SK-N-MC (cell line): ENCODE measurements at regions not wholly inside any gene's neighbourhood (a gene's known extent, or its start where the extent isn't known, plus 50 kb on each side); places are given as distances from the start of the nearest gene placed in this dataset.

Experiments
- DNase-seq: peaks from one replicate; pipeline ENCODE4 v3.0.0-alpha.2; 2011; ENCODE audit warnings: low read depth, low spot score
- H3K27ac ChIP-seq: fragments of 200-600 bp; sonication (generic); 2 replicates; pipeline ENCODE4 v1.5.1; 2016; ENCODE audit warnings: mixed run types
- H3K36me3 ChIP-seq: fragments of 200-600 bp; sonication (generic); 2 replicates; pipeline ENCODE4 v1.6.1; 2017; ENCODE audit warnings: antibody characterized with exemption, low read length, mixed read lengths; ENCODE audit not compliant: insufficient read depth
- H3K4me3 ChIP-seq: fragments of 200-600 bp; sonication (generic); 2 replicates; pipeline ENCODE4 v1.5.1; 2016
- H3K9ac ChIP-seq: fragments of 200-600 bp; sonication (generic); 2 replicates; pipeline ENCODE4 v1.8.0; 2017; ENCODE audit warnings: mixed run types, mixed read lengths; ENCODE audit not compliant: insufficient read length
- H3K9me3 ChIP-seq: fragments of 200-600 bp; sonication (generic); 2 replicates; pipeline ENCODE4 v1.6.1; 2017; ENCODE audit warnings: low read depth, mild to moderate bottlenecking, antibody characterized with exemption, low read length, moderate library complexity, mixed read lengths
- EZH2 ChIP-seq: fragments of 200-600 bp; sonication (generic); IDR thresholded peaks from one replicate; pipeline ENCODE4 v1.6.1; 2017; ENCODE audit warnings: antibody characterized with exemption
- FOXP2 ChIP-seq: optimal IDR thresholded peaks from 2 replicates; pipeline ENCODE3; 2011; ENCODE audit warnings: mild to moderate bottlenecking, moderate library complexity; ENCODE audit not compliant: insufficient read depth; ENCODE audit errors: extremely low read length, control extremely low read depth
- POLR2AphosphoS5 ChIP-seq: IDR thresholded peaks from 2 replicates; pipeline ENCODE4 v1.6.1; 2012; ENCODE audit warnings: mild to moderate bottlenecking, low read depth, low read length, borderline replicate concordance

DNA sequence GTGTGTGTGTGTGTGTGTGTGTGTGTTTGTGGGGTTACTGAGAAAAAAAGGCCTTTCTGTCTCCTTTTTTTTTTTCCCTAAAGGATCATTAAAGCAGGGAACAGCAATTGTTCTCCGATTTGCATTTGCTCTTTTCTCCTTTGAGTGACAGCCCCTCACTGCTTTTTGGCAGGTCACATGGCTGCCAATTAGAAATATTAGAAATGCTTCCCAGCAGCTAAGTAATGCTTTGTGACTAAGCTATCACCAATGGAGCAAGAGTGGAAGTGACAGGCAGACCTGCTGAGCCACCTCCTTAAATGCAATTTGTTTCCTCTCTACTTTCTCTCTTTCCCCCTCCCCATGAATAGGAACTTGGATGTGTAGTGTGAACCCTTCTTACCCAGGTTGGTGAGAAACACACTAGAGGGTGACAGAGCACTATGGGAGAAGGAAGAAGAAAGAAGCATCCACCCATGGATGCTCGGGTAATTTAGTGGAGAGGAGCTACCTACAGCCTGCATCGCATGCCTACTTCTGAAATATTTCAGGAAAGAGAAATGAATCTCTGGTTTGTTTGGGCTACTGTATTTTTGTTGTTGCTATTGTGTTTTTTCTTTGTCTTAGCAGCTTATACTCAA, 165.2 kb upstream of the PDZRN3 start:
- Histone ChIP-seq H3K27ac (no peak overlapping the region), H3K9me3 (no peaks in the 10 kb centered on the region), H3K9ac (no peak overlapping the region), H3K36me3 (no peaks in the 10 kb centered on the region), H3K4me3 (no peak overlapping the region)
- TF ChIP-seq FOXP2 (no peak), POLR2AphosphoS5 (no peak), EZH2 (no peak)
- no peak for DNase-seq

DNA sequence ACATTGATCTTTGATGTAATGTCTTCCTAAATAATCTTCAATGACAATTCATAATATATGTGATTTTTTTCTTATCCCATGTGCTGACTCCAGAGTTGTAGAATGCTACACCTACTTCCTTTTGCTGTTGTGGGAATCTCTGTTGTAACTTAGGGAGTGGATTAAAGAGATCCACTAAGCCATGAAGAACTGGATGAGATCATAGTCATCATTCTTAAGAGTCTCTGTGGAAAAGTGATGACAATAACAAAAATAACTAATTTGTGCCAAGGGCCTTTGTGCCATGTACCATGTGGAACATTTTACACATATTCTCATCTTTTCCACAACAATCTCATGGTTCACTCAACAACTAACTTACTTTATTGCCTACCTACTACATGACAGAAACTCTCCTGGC, 162.9 kb upstream of the PDZRN3 start:
- H3K9me3 ChIP-seq: no peaks in the 10 kb centered on the region
- TF ChIP-seq EZH2: no peak
- TF ChIP-seq FOXP2: no peak
- TF ChIP-seq POLR2AphosphoS5: no peak
- no peak overlapping the region for H3K4me3 ChIP-seq
- H3K36me3 ChIP-seq: no peaks in the 10 kb centered on the region
- DNase-seq: no peak
- H3K27ac ChIP-seq: no peak overlapping the region
- no peak overlapping the region for H3K9ac ChIP-seq

DNA sequence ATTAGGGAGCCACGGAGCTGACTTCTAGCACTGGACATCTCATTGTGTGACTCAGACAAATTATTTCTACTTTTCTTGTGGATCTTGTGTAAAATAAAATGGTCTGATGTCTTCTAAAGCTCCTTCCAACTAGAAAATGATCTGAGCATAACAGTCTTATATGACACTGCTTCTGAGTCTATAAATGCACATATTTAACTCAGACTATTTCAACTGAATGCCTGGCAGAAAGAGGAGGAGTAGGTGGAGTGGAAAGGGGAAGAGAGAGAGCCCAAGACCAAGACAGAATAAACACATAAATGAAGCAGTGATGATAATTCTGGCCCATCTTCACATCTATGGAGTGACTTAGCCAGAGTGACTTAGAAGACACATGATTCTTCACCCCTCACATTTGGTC, 162.3 kb upstream of the PDZRN3 start:
- H3K27ac ChIP-seq: no peak overlapping the region
- TF ChIP-seq POLR2AphosphoS5: no peak
- TF ChIP-seq FOXP2: no peak
- TF ChIP-seq EZH2: no peak
- no peaks in the 10 kb centered on the region for H3K9me3 ChIP-seq
- no peak overlapping the region for H3K9ac ChIP-seq
- H3K4me3 ChIP-seq: no peak overlapping the region
- H3K36me3 ChIP-seq: no peaks in the 10 kb centered on the region
- DNase-seq: no peak

DNA sequence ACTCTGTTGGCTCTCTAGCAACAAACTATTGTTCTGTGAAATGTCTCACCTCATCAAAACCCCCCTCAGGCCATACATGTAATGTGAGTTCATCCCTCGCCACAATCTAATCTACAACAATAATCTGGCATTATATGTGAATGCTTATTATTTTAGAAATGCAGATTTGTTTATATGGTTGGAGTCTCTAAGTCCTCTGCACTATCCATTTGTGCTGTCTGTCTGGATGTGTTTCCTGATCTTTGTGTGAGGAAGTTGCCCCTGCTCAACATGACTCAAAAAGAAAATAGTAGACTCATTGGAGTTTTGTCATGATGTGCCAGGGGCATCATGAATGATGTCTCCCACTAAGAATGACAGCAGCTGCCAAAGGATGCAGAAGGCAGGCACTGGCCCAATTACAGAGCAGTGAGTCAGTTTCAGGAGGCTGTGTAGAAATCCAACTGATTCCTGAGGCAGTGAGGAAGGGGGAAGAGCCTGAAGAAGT, 161.6 kb upstream of the PDZRN3 start:
- H3K36me3 ChIP-seq: no peaks in the 10 kb centered on the region
- TF ChIP-seq FOXP2: no peak
- no peak for TF ChIP-seq EZH2
- TF ChIP-seq POLR2AphosphoS5: no peak
- H3K4me3 ChIP-seq: no peak overlapping the region
- no peak overlapping the region for H3K9ac ChIP-seq
- H3K9me3 ChIP-seq: no peaks in the 10 kb centered on the region
- DNase-seq: no peak
- no peak overlapping the region for H3K27ac ChIP-seq

DNA sequence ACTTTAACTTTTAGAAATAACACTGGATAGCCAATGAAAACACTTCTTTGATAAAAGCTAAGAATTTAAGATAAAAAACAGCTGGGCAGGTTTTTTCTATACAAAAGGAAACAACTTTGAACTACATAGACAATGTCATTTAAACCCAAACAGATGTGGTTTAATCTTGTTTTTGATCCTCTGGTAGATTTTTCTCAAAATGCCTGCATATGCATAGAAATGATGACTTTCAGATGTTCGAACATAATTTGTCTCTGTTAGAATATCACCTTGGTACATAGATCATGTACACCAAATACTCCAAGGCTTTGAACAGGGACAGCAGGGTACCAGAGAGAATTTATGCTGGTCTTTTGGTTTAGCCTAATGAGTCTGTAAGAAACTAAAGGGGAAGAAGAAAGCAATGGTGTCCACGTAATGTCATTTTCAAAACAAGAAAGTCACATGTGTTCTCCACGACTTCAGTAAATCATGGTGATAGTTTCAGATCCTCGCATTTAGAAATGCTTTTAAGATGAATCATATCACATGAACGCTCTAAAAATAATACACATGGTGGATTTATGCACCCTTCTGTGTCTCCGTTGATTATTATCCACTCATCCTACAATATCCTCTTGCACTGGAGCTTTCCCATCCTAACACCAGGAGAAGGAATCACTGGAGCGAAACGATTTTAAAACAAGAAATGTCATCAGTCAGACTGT, 160.1 kb upstream of the PDZRN3 start:
- no peaks in the 10 kb centered on the region for H3K36me3 ChIP-seq
- TF ChIP-seq FOXP2: no peak
- no peak for TF ChIP-seq EZH2
- no peak for TF ChIP-seq POLR2AphosphoS5
- H3K27ac ChIP-seq: no peak overlapping the region
- no peak for DNase-seq
- no peak overlapping the region for H3K9ac ChIP-seq
- no peaks in the 10 kb centered on the region for H3K9me3 ChIP-seq
- H3K4me3 ChIP-seq: no peak overlapping the region

DNA sequence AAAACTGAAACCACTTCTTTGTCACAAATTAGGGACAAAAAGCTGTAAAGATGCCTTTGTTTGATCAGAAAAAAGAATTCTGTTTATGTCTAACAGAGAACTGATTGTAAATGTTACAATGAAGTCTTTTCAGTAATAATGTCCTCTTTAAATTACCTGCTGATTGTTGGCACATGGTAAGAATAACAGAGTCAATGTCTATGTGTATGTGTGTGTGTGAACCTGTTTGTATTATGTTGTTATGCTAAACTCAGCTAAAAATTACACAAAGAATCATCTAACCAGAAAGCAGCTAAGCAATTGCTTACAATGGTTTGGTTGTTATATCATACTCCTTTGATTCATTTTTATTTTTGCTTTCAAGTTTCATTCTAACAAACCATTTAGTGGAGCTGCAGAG, 159.1 kb upstream of the PDZRN3 start:
- Histone ChIP-seq H3K9ac (no peak overlapping the region), H3K9me3 (no peaks in the 10 kb centered on the region), H3K4me3 (no peak overlapping the region), H3K36me3 (no peaks in the 10 kb centered on the region), H3K27ac (no peak overlapping the region)
- DNase-seq: no peak
- TF ChIP-seq POLR2AphosphoS5 (no peak), FOXP2 (no peak), EZH2 (no peak)

GRCh38 chr3:73781541-73781940, 156.8 kb upstream of the PDZRN3 start:
- DNase-seq: no peak
- Histone ChIP-seq H3K4me3 (no peak overlapping the region), H3K9ac (no peak overlapping the region), H3K36me3 (no peaks in the 10 kb centered on the region), H3K9me3 (no peaks in the 10 kb centered on the region), H3K27ac (peak overlapping the region; percentile 86)
- TF ChIP-seq FOXP2: no peak
- no peak for TF ChIP-seq EZH2
- no peak for TF ChIP-seq POLR2AphosphoS5

DNA sequence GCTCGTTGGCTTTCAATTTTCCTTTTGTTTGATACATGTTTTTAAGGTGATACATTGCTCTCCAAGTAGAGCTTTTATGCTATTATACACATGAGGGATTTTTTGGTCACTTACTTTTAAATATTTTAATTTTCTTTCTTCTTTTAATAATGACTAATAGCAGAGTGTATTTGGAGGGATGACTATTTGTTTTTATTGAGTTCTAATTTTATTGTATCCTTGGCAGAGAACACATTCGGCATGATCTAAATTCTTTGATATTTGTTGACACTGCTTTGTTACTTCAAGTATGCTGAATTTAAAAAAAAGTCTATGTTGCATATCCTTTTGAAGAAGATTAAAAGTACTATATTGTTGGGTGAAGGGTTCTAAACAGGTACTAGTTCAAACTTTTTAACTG, 149.9 kb upstream of the PDZRN3 start:
- Histone ChIP-seq H3K9me3 (no peaks in the 10 kb centered on the region), H3K9ac (no peak overlapping the region), H3K27ac (no peak overlapping the region), H3K4me3 (no peak overlapping the region), H3K36me3 (no peaks in the 10 kb centered on the region)
- DNase-seq: no peak
- TF ChIP-seq FOXP2 (no peak), POLR2AphosphoS5 (no peak), EZH2 (no peak)
